GM23338 (cell line): ENCODE measurements at regions not wholly inside any gene's neighbourhood (a gene's known extent, or its start where the extent isn't known, plus 50 kb on each side); places are given as distances from the start of the nearest gene placed in this dataset.

ENCODE experiments used
- ATAC-seq: fragments of 200-7000 bp; cut with Tn5 transposase; 3 replicates; pipeline ENCODE4 v1.9.1; 2020
- DNase-seq: peaks from one replicate; pipeline ENCODE4 v3.0.0-alpha.2; 2015; ENCODE audit warnings: low spot score
- H2AFZ ChIP-seq: fragments of 200-600 bp; sonication (generic); 2 replicates; pipeline ENCODE4 v1.8.0; 2016; ENCODE audit warnings: antibody characterized with exemption, mild to moderate bottlenecking, moderate library complexity
- H3F3A ChIP-seq: fragments of 200-600 bp; sonication (generic); replicated peaks from 2 replicates; pipeline ENCODE4 v1.8.0; 2017; ENCODE audit warnings: antibody characterized with exemption, mixed run types, low read depth
- H3K27ac ChIP-seq: fragments of 200-600 bp; sonication (generic); 2 replicates; pipeline ENCODE4 v1.6.1; 2016; ENCODE audit warnings: low read depth
- H3K27me3 ChIP-seq: fragments of 200-600 bp; sonication (generic); 2 replicates; pipeline ENCODE4 v1.8.0; 2016; ENCODE audit warnings: mild to moderate bottlenecking, mixed run types, moderate library complexity; ENCODE audit not compliant: insufficient read depth
- H3K36me3 ChIP-seq: fragments of 200-600 bp; sonication (generic); 2 replicates; pipeline ENCODE4 v1.8.0; 2016; ENCODE audit warnings: mild to moderate bottlenecking; ENCODE audit not compliant: insufficient read depth
- H3K4me1 ChIP-seq: fragments of 200-600 bp; sonication (generic); 2 replicates; pipeline ENCODE4 v1.8.0; 2016; ENCODE audit warnings: mild to moderate bottlenecking, moderate library complexity; ENCODE audit not compliant: insufficient read depth
- H3K4me2 ChIP-seq: fragments of 200-600 bp; sonication (generic); 2 replicates; pipeline ENCODE4 v1.7.1; 2017; ENCODE audit warnings: mixed run types
- H3K4me3 ChIP-seq: fragments of 200-600 bp; sonication (generic); 2 replicates; pipeline ENCODE4 v1.6.1; 2016; ENCODE audit warnings: mixed run types
- H3K79me2 ChIP-seq: fragments of 200-600 bp; sonication (generic); replicated peaks from 2 replicates; pipeline ENCODE4 v1.8.0; 2017; ENCODE audit warnings: mild to moderate bottlenecking; ENCODE audit not compliant: insufficient read depth
- H3K9me2 ChIP-seq: fragments of 200-600 bp; sonication (generic); 2 replicates; pipeline ENCODE4 v1.8.0; 2017; ENCODE audit not compliant: insufficient read depth
- H4K20me1 ChIP-seq: fragments of 200-600 bp; sonication (generic); replicated peaks from 2 replicates; pipeline ENCODE4 v1.8.0; 2017; ENCODE audit warnings: mild to moderate bottlenecking; ENCODE audit not compliant: insufficient read depth
- H3K27ac Mint-ChIP-seq: 2 replicates; pipeline ENCODE4 v1.8.0; 2020; ENCODE audit warnings: inconsistent platforms, mild to moderate bottlenecking, moderate library complexity, mixed read lengths
- H3K27me3 Mint-ChIP-seq: 3 replicates; pipeline ENCODE4 v1.8.0; 2022; ENCODE audit warnings: low read depth, mild to moderate bottlenecking, moderate library complexity, mixed read lengths, inconsistent platforms; ENCODE audit not compliant: insufficient read depth, poor library complexity
- H3K36me3 Mint-ChIP-seq: 3 replicates; pipeline ENCODE4 v1.8.0; 2021; ENCODE audit warnings: low read depth, mild to moderate bottlenecking, inconsistent platforms, moderate library complexity, mixed read lengths
- H3K4me1 Mint-ChIP-seq: 3 replicates; pipeline ENCODE4 v1.8.0; 2020; ENCODE audit warnings: mild to moderate bottlenecking, inconsistent platforms, mixed read lengths
- H3K4me3 Mint-ChIP-seq: 3 replicates; pipeline ENCODE4 v1.8.0; 2021; ENCODE audit warnings: moderate library complexity, mild to moderate bottlenecking, inconsistent platforms, mixed read lengths
- H3K9me3 Mint-ChIP-seq: 3 replicates; pipeline ENCODE4 v1.8.0; 2020; ENCODE audit warnings: moderate library complexity, mild to moderate bottlenecking, inconsistent platforms, mixed read lengths
- CTCF ChIP-seq, 2 experiments: fragments of 200-600 bp in 1 of 2; sonication (generic) in 1 of 2; conservative IDR thresholded peaks; 2 replicates each; pipeline versions ENCODE4 v1.5.1 to v1.6.1; 2016 to 2017; ENCODE audit warnings: antibody characterized with exemption in 2 of 2, low read depth in 2 of 2, mild to moderate bottlenecking in 2 of 2, moderate library complexity in 1 of 2
- ETS1 ChIP-seq: IDR thresholded peaks from 2 replicates; pipeline ENCODE4 v1.6.1; 2016; ENCODE audit warnings: antibody characterized with exemption
- EZH2 ChIP-seq: fragments of 200-600 bp; sonication (generic); IDR thresholded peaks from one replicate; pipeline ENCODE4 v1.8.0; 2017; ENCODE audit warnings: antibody characterized with exemption, mild to moderate bottlenecking, low read depth; ENCODE audit not compliant: unreplicated experiment
- EZH2phosphoT487 ChIP-seq: fragments of 200-600 bp; sonication (generic); IDR thresholded peaks from one replicate; pipeline ENCODE4 v1.8.1; 2018; ENCODE audit warnings: antibody characterized with exemption; ENCODE audit not compliant: unreplicated experiment
- JUNB ChIP-seq: IDR thresholded peaks from one replicate; pipeline ENCODE4 v1.6.1; 2016; ENCODE audit warnings: antibody characterized with exemption; ENCODE audit not compliant: unreplicated experiment
- NANOG ChIP-seq: IDR thresholded peaks from 2 replicates; pipeline ENCODE4 v1.6.1; 2016; ENCODE audit warnings: antibody characterized with exemption, borderline replicate concordance
- REST ChIP-seq: IDR thresholded peaks from one replicate; pipeline ENCODE4 v1.6.1; 2018; ENCODE audit warnings: antibody characterized with exemption; ENCODE audit not compliant: unreplicated experiment
- STAT1 ChIP-seq: IDR thresholded peaks from one replicate; pipeline ENCODE4 v1.6.1; 2016; ENCODE audit warnings: antibody characterized with exemption; ENCODE audit not compliant: unreplicated experiment
- ZNF331 ChIP-seq: fragments of 250-450 bp; sonication (Bioruptor Pico); IDR thresholded peaks from 2 replicates; pipeline ENCODE4 v1.5.0; 2020; ENCODE audit warnings: low read depth, mild to moderate bottlenecking, moderate library complexity

GRCh38 chr6:33959329-33959651 lies 155.5 kb upstream of the MLN start (continued):
- TF ChIP-seq ETS1 = no peak
- no peak for TF ChIP-seq NANOG
- TF ChIP-seq STAT1 = no peak
- TF ChIP-seq EZH2 = no peak
- no peak for TF ChIP-seq EZH2phosphoT487
- no peak for TF ChIP-seq REST
- TF ChIP-seq JUNB = no peak
- TF ChIP-seq ZNF331 (CRISPR knock-in tag) = no peak

- H3K4me1 ChIP-seq = peaks cover 13% of the 10 kb centered on the region
- no peak overlapping the region for H3K27ac ChIP-seq
- no peak overlapping the region for H3K4me3 ChIP-seq
- H3K9me2 ChIP-seq = no peaks in the 10 kb centered on the region
- no peak overlapping the region; the same call in 1 of the 2 replicates for H3K4me2 ChIP-seq
- no peaks in the 10 kb centered on the region for H3K27me3 ChIP-seq
- ATAC-seq (peak; percentile 88), DNase-seq (peak; percentile 87)
- Mint-ChIP-seq H3K4me1 (peaks cover 28% of the 10 kb centered on the region), H3K4me3 (no peak overlapping the region), H3K36me3 (no peaks in the 10 kb centered on the region), H3K9me3 (no peaks in the 10 kb centered on the region), H3K27me3 (peaks cover 18% of the 10 kb centered on the region), H3K27ac (no peak overlapping the region)
- H3F3A ChIP-seq = no peaks in the 10 kb centered on the region
- TF ChIP-seq CTCF (conservative IDR thresholded peaks at IDR 0.05; ENCODE audit: low read depth in 2 of 2) (peak; percentile 73 to 85), JUNB (no peak), EZH2 (no peak), ZNF331 (CRISPR knock-in tag) (no peak), EZH2phosphoT487 (no peak)
- no peaks in the 10 kb centered on the region for H4K20me1 ChIP-seq
- H3K36me3 ChIP-seq = no peaks in the 10 kb centered on the region
- no peak overlapping the region for H2AFZ ChIP-seq
- no peaks in the 10 kb centered on the region for H3K79me2 ChIP-seq
Measured at GRCh38 chr6:33958526-33959328, 154.9 kb upstream of the MLN start.
